NT2/D1 (cell line): ENCODE measurements at regions not wholly inside any gene's neighbourhood (a gene's known extent, or its start where the extent isn't known, plus 50 kb on each side); places are given as distances from the start of the nearest gene placed in this dataset.

ENCODE experiments used
- YY1 ChIP-seq: IDR thresholded peaks from 2 replicates; pipeline ENCODE4 v1.6.1; 2011; ENCODE audit not compliant: insufficient read length, insufficient read depth
- ZNF274 ChIP-seq: IDR thresholded peaks from 2 replicates; pipeline ENCODE4 v1.6.1; 2011; ENCODE audit warnings: mild to moderate bottlenecking, low read depth, low read length

DNA sequence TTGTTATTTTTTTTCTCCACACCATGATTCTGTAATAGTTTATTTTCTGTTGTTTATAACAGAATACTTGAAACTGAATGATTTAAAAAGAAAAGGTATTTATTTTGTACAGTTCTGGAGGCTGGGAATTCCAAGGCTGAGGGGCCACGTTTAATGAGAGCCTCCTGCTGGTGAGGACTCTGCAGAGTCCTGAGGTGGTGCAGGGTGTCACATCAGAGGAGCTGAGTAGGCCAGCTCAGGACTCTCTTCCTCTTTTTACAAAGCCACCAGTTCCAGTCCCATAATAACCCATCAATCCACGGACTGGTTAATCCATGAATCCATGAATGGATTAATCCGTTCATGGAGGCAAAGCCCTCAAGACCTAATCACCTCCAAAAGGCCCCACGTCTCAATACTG is 71.6 kb downstream of the TFAP2A start:
- TF ChIP-seq ZNF274 (no peak), YY1 (no peak)
